NCI-H187 (cell line): ENCODE measurements at regions not wholly inside any gene's neighbourhood (a gene's known extent, or its start where the extent isn't known, plus 50 kb on each side); places are given as distances from the start of the nearest gene placed in this dataset.
A peak's percentile ranks its signal among the peaks of the same experiment; 100 is the strongest.
"Not testable (repeated sequence)": the region's sequence is repeated elsewhere in the genome, so short reads cannot be mapped to it uniquely, and the experiment has no call there.

Source experiments
- DNase-seq, 2 experiments: peaks; one replicate each; lab custom pipeline; 2025; lab: John Stamatoyannopoulos, UW

GRCh38 chr13:103676329-103676728 lies 610.1 kb upstream of the SLC10A2 start:
- no peak for DNase-seq

- no peak for DNase-seq
Observed at GRCh38 chr13:103671547-103671946, 605.3 kb upstream of the SLC10A2 start.

GRCh38 chr13:103663996-103664395 lies 597.8 kb upstream of the SLC10A2 start:
- DNase-seq: no peak

- no peak for DNase-seq
Observed at GRCh38 chr13:103656311-103656710, 590.1 kb upstream of the SLC10A2 start.

GRCh38 chr13:103640606-103641005 lies 574.4 kb upstream of the SLC10A2 start:
- DNase-seq: no peak

GRCh38 chr13:103639326-103639725 lies 573.1 kb upstream of the SLC10A2 start:
- no peak for DNase-seq

- DNase-seq: no peak
Observed at GRCh38 chr13:103638706-103639105, 572.5 kb upstream of the SLC10A2 start.

- no peak for DNase-seq
Observed at GRCh38 chr13:103634066-103634465, 567.8 kb upstream of the SLC10A2 start.

GRCh38 chr13:103625194-103625593 lies 559.0 kb upstream of the SLC10A2 start:
- peak in 1 of 2 experiments; percentile 25 for DNase-seq

GRCh38 chr13:103618151-103618550 lies 551.9 kb upstream of the SLC10A2 start:
- no peak for DNase-seq

- DNase-seq: no peak
Observed at GRCh38 chr13:103615771-103616170, 549.6 kb upstream of the SLC10A2 start.

- no peak for DNase-seq
Observed at GRCh38 chr13:103614761-103615160, 548.5 kb upstream of the SLC10A2 start.

- no peak for DNase-seq
Observed at GRCh38 chr13:103607995-103608394, 541.8 kb upstream of the SLC10A2 start.

GRCh38 chr13:103605546-103606326 lies 539.5 kb upstream of the SLC10A2 start:
- no peak for DNase-seq

GRCh38 chr13:103599870-103600269 lies 533.7 kb upstream of the SLC10A2 start:
- DNase-seq: not testable (repeated sequence)

- DNase-seq: no peak
Observed at GRCh38 chr13:103598671-103599070, 532.5 kb upstream of the SLC10A2 start.

- no peak for DNase-seq
Observed at GRCh38 chr13:103573446-103573845, 507.2 kb upstream of the SLC10A2 start.

GRCh38 chr13:103568314-103568713 lies 502.1 kb upstream of the SLC10A2 start:
- DNase-seq: no peak

GRCh38 chr13:103557878-103558277 lies 491.7 kb upstream of the SLC10A2 start:
- no peak for DNase-seq

- DNase-seq: no peak
Observed at GRCh38 chr13:103556681-103557080, 490.5 kb upstream of the SLC10A2 start.

- no peak for DNase-seq
Observed at GRCh38 chr13:103547914-103548313, 481.7 kb upstream of the SLC10A2 start.

GRCh38 chr13:103546271-103546670 lies 480.1 kb upstream of the SLC10A2 start:
- no peak for DNase-seq

- DNase-seq: no peak
Observed at GRCh38 chr13:103542648-103543047, 476.4 kb upstream of the SLC10A2 start.

GRCh38 chr13:103540382-103540765 lies 474.2 kb upstream of the SLC10A2 start:
- DNase-seq: no peak
